SIG-M5 treated with dmso at 0.1 percent for 504 hours (cell line): ENCODE measurements at regions not wholly inside any gene's neighbourhood (a gene's known extent, or its start where the extent isn't known, plus 50 kb on each side); places are given as distances from the start of the nearest gene placed in this dataset.

Source experiments
- DNase-seq: peaks from one replicate; lab custom pipeline; 2025; ENCODE audit not compliant: unreplicated experiment; lab: John Stamatoyannopoulos, UW

DNA sequence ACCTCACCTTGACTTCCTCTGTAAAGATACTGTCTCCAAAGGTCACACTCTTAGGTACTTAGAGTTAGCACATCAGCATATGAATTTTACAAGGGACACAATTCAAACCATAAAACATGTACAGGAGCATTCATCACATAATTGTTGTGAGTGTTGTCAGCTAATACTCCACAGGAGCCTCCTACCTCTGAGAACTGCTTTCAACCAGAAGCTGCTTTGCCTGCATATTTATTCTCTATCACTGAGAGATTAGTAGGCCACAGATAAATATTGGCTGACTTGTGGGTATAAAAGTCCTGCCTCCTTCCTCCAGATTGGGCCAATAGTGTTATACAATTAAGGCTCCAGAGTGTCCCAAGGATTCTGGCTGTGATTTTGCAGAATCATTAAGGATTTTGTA lies 1207.0 kb downstream of the XPNPEP1 start:
- DNase-seq, result no peak

GRCh38 chr10:108709927-108710722 lies 1213.2 kb downstream of the XPNPEP1 start:
- DNase-seq, result no peak

- no peak for DNase-seq
Observed at GRCh38 chr10:108708363-108708762, 1214.9 kb downstream of the XPNPEP1 start.

DNA sequence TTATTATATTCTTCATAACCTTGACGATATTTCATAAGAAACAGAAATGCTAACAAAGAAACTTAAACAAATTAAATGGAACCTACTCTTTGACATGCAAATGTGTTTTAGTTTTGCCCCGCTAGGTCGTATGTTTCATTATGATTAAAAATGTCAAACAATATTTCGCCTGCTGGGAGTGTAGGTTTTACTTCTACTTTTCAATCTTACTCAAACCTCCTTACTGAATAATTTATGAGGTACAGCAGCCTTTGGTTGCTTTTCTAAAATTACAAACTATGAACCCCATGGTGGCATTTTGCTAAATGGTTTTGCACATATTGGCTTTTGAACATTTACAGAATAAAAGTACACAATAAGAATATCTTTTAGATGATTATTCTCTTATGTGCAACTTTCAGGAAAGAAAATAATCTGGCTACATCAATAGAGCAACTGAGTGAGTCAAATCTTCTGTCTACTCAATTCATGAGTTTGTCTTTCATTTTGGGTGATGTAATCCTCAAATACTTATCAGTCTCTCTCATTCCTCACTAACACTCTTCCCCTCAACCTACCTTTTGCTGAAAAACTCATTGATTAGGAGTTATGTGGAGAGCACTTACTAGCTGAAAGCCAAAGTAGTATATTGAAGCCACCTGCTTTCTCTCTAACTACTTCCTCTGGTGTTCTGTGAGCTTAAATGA lies 1226.4 kb downstream of the XPNPEP1 start:
- no peak for DNase-seq

DNA sequence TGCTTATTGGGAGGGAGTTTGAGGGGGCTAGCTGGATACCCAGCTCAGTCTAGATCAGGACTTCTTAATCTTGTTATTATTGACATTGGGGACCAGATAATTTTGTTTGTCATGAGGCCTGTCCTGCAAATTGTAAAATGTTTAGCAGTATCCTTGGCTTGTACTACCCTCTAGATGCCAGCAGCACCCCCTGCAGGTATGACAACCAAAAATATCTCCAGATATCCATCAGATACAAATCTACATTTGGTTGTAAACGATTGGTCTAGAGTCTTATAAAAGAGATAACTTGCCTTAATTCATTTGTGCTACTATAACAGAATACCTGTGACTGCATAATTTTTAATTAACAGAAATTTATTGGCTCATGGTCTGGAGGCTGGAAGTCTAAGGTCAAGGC lies 1232.2 kb downstream of the XPNPEP1 start:
- no peak for DNase-seq

- DNase-seq, result no peak
Observed at GRCh38 chr10:108690530-108690929, 1232.8 kb downstream of the XPNPEP1 start.

- DNase-seq, result no peak
Observed at GRCh38 chr10:108689891-108690290, 1233.4 kb downstream of the XPNPEP1 start.

- DNase-seq, result no peak
Observed at GRCh38 chr10:108688314-108688713, 1235.0 kb downstream of the XPNPEP1 start.

DNA sequence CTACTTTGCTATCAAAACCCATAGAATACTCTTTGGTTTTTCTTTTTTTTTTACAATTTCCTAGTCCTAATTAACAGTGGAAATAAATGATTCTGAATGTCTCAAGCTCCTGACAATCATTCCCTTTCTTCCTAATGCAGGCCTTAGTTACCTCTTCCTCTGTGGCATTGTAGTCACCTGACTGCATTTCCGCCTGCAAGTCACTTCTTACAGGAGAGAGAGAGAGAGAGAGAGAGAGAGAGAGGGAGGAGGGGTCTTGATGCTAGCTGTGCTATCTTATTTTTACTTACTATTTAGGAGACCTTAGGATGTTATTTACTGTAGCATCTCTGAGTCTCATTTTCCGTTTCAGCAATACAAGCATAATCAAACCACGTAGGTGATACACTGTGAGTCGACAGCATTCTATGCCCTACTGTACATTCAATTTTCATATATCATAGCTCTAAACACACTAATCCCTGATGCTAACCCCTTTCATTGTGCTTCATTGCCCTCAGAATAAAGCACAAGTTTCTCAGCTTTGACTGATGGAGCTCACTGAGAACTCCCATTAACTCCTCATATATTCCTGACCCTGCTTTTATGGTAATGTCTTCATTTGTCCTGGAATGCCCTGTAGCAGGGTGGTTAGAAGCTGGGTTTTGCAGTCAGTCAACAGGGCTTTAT lies 1237.3 kb downstream of the XPNPEP1 start:
- DNase-seq, result no peak

GRCh38 chr10:108684431-108684830 lies 1238.9 kb downstream of the XPNPEP1 start:
- no peak for DNase-seq

GRCh38 chr10:108673741-108674140 lies 1249.6 kb downstream of the XPNPEP1 start:
- DNase-seq, result no peak

DNA sequence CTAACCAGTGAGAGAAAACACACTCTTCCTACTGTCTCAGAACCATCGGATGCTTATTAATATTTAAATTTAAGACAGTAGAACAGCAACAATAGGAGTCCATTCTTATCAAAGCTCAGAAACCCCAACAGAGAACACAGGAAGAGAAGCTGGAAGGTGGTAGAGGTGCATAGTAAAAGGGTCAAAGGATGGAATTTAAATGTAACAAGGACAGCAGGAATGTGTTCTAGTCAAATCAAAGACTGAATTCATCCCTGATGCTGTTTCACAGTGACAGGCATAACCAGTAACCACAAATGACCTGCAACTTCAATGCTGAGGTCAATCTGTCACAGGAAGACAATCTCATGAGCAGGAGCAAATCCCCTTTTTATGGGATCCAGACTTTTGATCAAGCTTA lies 1259.7 kb downstream of the XPNPEP1 start:
- no peak for DNase-seq

GRCh38 chr10:108662975-108663374 lies 1260.3 kb downstream of the XPNPEP1 start:
- no peak for DNase-seq

DNA sequence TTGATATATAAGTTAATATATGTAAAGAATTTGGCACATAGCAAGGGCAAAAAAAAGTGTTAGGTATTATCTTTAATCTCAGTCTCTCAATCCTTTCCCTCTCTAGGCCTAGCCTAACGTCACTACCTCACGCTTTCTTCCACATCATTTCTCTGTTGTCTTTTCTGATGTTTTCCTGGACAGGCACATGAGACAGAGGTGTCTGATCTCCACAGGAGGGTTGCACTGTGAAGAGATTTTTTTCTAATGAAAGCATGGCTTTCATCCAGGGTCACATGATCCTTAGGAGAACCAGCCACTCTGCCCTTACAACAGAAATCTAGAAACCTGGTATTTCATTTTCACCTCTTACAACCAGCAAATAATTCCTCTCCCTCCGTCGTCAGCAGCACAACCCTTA lies 1268.3 kb downstream of the XPNPEP1 start:
- DNase-seq, result no peak

- no peak for DNase-seq
Observed at GRCh38 chr10:108653531-108653930, 1269.8 kb downstream of the XPNPEP1 start.

DNA sequence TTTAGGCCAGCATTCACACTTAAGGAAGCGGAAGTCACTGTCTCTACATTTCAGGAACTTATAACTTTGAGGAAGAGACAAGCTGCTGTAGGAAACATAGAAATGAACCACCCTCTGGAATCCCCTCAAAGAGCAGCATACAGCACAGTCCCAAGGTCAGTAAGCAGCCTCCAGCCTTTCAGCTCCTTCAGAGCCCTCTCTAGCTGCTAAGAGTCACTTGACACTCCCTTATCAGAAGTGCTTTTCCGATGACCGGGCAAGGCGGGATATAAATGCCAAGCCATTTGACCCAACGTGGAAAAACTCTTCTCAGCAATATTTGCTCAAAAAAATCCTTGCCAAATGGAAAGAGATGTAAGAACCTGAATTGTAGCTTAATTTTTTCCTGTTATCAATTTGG lies 1284.3 kb downstream of the XPNPEP1 start:
- DNase-seq, result no peak

DNA sequence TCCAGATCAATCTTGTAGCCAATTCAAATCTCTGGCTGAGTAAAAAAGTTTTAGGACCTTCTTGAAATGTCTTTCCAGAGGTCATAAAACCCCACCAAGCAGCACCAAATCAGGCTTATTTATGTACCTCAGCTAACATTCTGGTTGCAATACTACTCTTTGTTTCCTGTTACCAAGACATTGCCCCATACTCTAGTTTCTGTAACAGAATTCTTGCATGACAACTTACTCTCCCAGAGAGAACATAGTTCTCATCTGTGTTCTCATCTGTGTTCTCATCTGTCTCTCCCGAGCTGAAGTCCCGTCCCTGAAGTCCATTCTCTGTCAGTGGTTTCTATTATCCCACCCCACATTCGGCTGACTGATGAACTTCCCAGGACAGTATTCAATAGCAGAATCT lies 1285.1 kb downstream of the XPNPEP1 start:
- no peak for DNase-seq

DNA sequence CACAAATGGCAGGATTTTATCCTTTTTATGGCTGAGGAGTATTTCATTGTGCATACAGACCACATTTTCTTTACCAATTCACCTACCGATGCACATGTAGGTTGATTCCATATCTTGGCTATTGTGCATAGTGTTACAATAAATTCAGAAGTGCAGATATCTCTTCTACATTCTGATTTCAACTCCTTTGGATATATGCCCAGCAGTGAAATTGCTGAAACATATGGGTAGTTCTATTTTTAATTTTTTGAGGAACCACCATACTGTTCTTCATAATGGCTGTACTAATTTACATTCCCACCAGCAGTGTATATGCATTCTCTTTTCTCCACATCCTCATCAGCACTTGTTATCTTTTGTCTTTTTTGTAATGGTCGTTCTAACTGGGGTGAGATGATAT lies 1290.3 kb downstream of the XPNPEP1 start:
- DNase-seq, result no peak

GRCh38 chr10:108632144-108632543 lies 1291.2 kb downstream of the XPNPEP1 start:
- DNase-seq, result no peak

DNA sequence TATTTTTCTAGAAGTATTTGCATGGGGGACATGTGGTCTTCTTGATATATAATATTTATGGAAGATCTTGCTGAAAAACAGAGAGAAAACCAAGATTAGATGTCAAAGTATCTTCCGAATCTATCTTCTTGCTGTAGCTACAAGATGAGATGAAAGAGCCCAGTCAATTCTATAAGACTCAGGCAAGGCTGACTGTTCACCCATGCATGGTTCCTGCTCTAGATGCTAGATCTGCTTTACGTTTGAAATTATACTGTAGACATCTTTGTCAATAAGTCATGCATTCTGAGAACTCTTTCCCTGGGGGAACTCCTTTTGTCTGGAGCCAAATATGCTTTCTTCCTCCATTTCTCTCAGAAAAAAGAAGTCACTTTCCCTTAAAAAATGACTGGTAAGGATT lies 1292.0 kb downstream of the XPNPEP1 start:
- no peak for DNase-seq

DNA sequence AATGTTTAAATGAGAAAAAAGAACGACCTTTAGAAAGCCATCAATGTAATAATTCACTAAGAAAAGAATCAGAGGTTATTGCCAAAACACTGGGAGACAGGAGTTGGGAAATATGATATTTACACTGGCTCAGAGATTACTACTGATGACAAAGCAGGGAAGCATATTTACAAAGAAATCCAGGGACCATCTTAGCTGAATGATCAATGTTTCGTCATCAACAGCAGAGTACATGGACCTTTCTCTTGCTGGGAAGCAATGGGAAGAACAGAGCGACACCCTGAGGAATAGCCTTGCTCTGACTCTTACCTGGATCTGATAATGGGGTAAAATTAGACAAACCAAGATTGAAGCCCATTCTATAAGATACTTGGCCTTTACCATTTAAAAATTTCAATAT lies 1293.5 kb downstream of the XPNPEP1 start:
- no peak for DNase-seq

- DNase-seq, result no peak
Observed at GRCh38 chr10:108624052-108624451, 1299.3 kb downstream of the XPNPEP1 start.
